DOHH2 (cell line): ENCODE measurements at regions not wholly inside any gene's neighbourhood (a gene's known extent, or its start where the extent isn't known, plus 50 kb on each side); places are given as distances from the start of the nearest gene placed in this dataset.

ENCODE experiments used
- H3F3A ChIP-seq: fragments of 200-600 bp; sonication (generic), shearing (Covaris generic); 2 replicates; pipeline ENCODE4 v1.6.0; 2016; ENCODE audit warnings: antibody characterized with exemption, mild to moderate bottlenecking; ENCODE audit not compliant: control insufficient read depth, insufficient read depth
- H3K27ac ChIP-seq: fragments of 200-600 bp; sonication (generic); 2 replicates; pipeline ENCODE4 v1.5.1; 2014; ENCODE audit warnings: low read depth, mild to moderate bottlenecking, low read length, moderate library complexity
- H3K27me3 ChIP-seq: fragments of 200-600 bp; sonication (generic); 2 replicates; pipeline ENCODE4 v1.6.1; 2014; ENCODE audit warnings: mild to moderate bottlenecking, low read length, mixed read lengths; ENCODE audit not compliant: control insufficient read depth
- H3K36me3 ChIP-seq: fragments of 200-600 bp; sonication (generic); 2 replicates; pipeline ENCODE4 v1.6.1; 2014; ENCODE audit warnings: mild to moderate bottlenecking, low read length, moderate library complexity, mixed read lengths; ENCODE audit not compliant: control insufficient read depth
- H3K4me1 ChIP-seq: fragments of 200-600 bp; sonication (generic); 2 replicates; pipeline ENCODE4 v1.6.1; 2014; ENCODE audit warnings: mild to moderate bottlenecking, low read length, mixed read lengths; ENCODE audit not compliant: control insufficient read depth
- H3K4me2 ChIP-seq: fragments of 200-600 bp; sonication (generic); 2 replicates; pipeline ENCODE4 v1.6.0; 2014; ENCODE audit warnings: mild to moderate bottlenecking, low read length, moderate library complexity
- H3K4me3 ChIP-seq: fragments of 200-600 bp; sonication (generic); 2 replicates; pipeline ENCODE4 v1.5.1; 2014; ENCODE audit warnings: mild to moderate bottlenecking, low read length, mixed read lengths
- H3K79me2 ChIP-seq: fragments of 200-600 bp; sonication (generic); 2 replicates; pipeline ENCODE4 v1.6.1; 2014; ENCODE audit warnings: mild to moderate bottlenecking, low read length, mixed read lengths; ENCODE audit not compliant: control insufficient read depth
- H3K9me2 ChIP-seq: fragments of 200-600 bp; sonication (generic); replicated peaks from 2 replicates; pipeline ENCODE4 v1.6.1; 2014; ENCODE audit warnings: mild to moderate bottlenecking, low read length, mixed read lengths; ENCODE audit not compliant: control insufficient read depth
- H3K9me3 ChIP-seq: fragments of 200-600 bp; sonication (generic); 2 replicates; pipeline ENCODE4 v1.6.1; 2014; ENCODE audit warnings: antibody characterized with exemption, low read length, mixed read lengths; ENCODE audit not compliant: control insufficient read depth, insufficient read depth
- H4K20me1 ChIP-seq: fragments of 200-600 bp; sonication (generic); 2 replicates; pipeline ENCODE4 v1.6.0; 2014; ENCODE audit warnings: low read depth, mild to moderate bottlenecking, antibody characterized with exemption, low read length, moderate library complexity; ENCODE audit not compliant: control insufficient read depth, insufficient read depth
- EZH2phosphoT487 ChIP-seq: fragments of 200-600 bp; sonication (generic); IDR thresholded peaks from 2 replicates; pipeline ENCODE4 v1.6.1; 2017; ENCODE audit warnings: borderline replicate concordance, mild to moderate bottlenecking, antibody characterized with exemption, low read length, moderate library complexity, mixed read lengths
- TF ChIP-seq, protein P1 (sequence below): fragments of 200-600 bp; sonication (generic); IDR thresholded peaks from one replicate; pipeline ENCODE4 v1.5.1; 2014; ENCODE audit warnings: antibody characterized with exemption, mild to moderate bottlenecking, low read depth, low read length; ENCODE audit not compliant: poor library complexity, severe bottlenecking

DNA sequence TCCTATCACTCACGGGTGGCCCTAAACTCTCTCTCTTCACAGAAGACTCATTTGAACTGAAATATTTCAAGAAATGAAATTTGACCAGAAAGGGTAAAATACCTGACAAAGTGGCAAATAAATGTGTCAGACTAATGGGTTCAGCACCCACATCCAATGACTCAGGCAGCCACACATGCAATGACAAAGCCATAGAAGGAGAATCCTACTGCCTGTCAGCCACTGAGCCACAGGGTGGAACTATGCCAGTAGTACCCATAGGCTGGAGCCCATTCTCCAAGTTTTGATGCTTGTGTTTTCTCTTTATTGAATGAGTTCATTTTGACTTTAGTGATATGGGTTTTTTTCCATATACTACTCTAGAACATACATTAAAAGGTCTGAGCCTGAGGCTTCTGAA is 179.0 kb downstream of the BEND2 start:
- TF ChIP-seq EZH2phosphoT487, result no peak
- TF ChIP-seq, protein P1, sequence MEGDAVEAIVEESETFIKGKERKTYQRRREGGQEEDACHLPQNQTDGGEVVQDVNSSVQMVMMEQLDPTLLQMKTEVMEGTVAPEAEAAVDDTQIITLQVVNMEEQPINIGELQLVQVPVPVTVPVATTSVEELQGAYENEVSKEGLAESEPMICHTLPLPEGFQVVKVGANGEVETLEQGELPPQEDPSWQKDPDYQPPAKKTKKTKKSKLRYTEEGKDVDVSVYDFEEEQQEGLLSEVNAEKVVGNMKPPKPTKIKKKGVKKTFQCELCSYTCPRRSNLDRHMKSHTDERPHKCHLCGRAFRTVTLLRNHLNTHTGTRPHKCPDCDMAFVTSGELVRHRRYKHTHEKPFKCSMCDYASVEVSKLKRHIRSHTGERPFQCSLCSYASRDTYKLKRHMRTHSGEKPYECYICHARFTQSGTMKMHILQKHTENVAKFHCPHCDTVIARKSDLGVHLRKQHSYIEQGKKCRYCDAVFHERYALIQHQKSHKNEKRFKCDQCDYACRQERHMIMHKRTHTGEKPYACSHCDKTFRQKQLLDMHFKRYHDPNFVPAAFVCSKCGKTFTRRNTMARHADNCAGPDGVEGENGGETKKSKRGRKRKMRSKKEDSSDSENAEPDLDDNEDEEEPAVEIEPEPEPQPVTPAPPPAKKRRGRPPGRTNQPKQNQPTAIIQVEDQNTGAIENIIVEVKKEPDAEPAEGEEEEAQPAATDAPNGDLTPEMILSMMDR, result no peak
- no peaks in the 10 kb centered on the region for H3K9me3 ChIP-seq
- no peaks in the 10 kb centered on the region for H3K36me3 ChIP-seq
- no peaks in the 10 kb centered on the region for H3K4me1 ChIP-seq
- H3F3A ChIP-seq, result no peaks in the 10 kb centered on the region
- no peaks in the 10 kb centered on the region for H3K79me2 ChIP-seq
- H4K20me1 ChIP-seq, result no peaks in the 10 kb centered on the region
- H3K4me3 ChIP-seq, result no peak overlapping the region
- H3K27me3 ChIP-seq, result no peaks in the 10 kb centered on the region
- H3K27ac ChIP-seq, result no peak overlapping the region
- no peak overlapping the region for H3K4me2 ChIP-seq
- H3K9me2 ChIP-seq, result no peaks in the 10 kb centered on the region

DNA sequence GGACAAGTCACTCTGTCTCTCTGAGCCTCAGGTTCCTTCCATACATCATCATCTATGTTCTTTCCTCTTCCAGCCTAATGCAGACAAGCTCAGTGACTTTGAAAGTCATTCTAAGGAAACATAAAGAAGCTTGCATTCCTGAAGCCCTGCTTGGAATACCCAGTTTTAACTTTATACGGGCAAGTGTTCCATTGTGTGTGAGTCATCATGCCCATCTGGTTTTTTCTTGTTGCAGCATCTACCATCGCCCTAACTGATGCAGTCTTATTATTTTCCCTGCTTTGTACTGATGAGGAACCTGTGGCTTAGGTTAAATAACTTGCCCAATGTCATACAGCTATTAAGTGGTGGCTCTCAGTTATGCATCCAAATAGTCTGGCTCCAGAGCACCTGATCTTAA is 177.9 kb upstream of the RAI2 start:
- Histone ChIP-seq H3K27ac (no peak overlapping the region), H4K20me1 (no peaks in the 10 kb centered on the region), H3K4me1 (no peaks in the 10 kb centered on the region), H3F3A (no peaks in the 10 kb centered on the region), H3K4me3 (no peak overlapping the region), H3K79me2 (no peaks in the 10 kb centered on the region), H3K9me2 (no peaks in the 10 kb centered on the region), H3K27me3 (no peaks in the 10 kb centered on the region), H3K36me3 (no peaks in the 10 kb centered on the region), H3K9me3 (no peaks in the 10 kb centered on the region), H3K4me2 (no peak overlapping the region)
- TF ChIP-seq, protein P1, result no peak
- TF ChIP-seq EZH2phosphoT487, result no peak

DNA sequence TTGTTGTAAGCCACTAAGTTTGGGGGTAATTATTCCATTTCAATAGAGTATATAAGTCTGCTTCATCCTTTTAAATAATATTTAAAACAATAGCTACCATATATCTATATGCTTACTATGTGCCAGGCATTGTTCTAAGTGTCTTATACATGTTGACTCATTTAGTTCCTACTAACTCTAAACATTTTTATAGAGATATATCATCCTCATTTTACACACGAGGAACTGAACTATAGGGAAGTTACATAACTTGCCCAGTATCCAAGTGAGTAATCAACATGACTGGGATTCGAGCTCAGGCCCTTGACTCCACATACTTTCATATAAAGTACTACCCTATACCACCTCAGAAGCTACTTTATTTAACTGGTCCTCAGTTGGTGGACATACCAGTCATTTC is 175.3 kb upstream of the RAI2 start:
- Histone ChIP-seq H4K20me1 (no peaks in the 10 kb centered on the region), H3K79me2 (no peaks in the 10 kb centered on the region), H3K4me2 (no peak overlapping the region), H3K27me3 (no peaks in the 10 kb centered on the region), H3K36me3 (no peaks in the 10 kb centered on the region), H3K9me3 (no peaks in the 10 kb centered on the region), H3K4me1 (no peaks in the 10 kb centered on the region), H3F3A (no peaks in the 10 kb centered on the region), H3K9me2 (no peaks in the 10 kb centered on the region), H3K4me3 (no peak overlapping the region), H3K27ac (no peak overlapping the region)
- TF ChIP-seq, protein P1, result no peak
- no peak for TF ChIP-seq EZH2phosphoT487

DNA sequence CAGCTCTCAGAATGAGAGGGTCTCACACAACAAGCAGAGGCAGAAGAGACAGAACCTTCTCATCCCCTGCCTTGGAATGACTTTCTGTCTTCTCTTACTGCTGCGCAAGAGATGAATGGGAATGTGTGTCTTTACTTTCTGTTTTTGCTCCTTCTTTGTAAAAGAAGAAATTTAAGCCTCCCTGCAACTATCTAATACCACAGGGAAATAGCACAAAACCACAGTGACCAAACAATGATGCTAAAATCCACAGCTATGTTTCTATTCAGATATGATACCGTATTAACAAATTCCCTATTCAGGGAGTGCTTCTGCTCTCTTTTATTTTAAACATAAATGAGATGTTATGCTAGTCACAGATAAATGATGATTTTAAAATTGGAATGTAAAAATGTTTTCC is 173.8 kb upstream of the RAI2 start:
- no peak overlapping the region for H3K27ac ChIP-seq
- TF ChIP-seq EZH2phosphoT487, result no peak
- TF ChIP-seq, protein P1, result no peak
- H3K9me3 ChIP-seq, result no peaks in the 10 kb centered on the region
- no peaks in the 10 kb centered on the region for H3K9me2 ChIP-seq
- no peaks in the 10 kb centered on the region for H3K27me3 ChIP-seq
- no peaks in the 10 kb centered on the region for H4K20me1 ChIP-seq
- no peaks in the 10 kb centered on the region for H3F3A ChIP-seq
- no peaks in the 10 kb centered on the region for H3K36me3 ChIP-seq
- H3K79me2 ChIP-seq, result no peaks in the 10 kb centered on the region
- no peak overlapping the region for H3K4me3 ChIP-seq
- H3K4me2 ChIP-seq, result no peak overlapping the region
- H3K4me1 ChIP-seq, result no peaks in the 10 kb centered on the region
